Upper lobe of left lung (tissue), 4 donors: ENCODE measurements at regions not wholly inside any gene's neighbourhood (a gene's known extent, or its start where the extent isn't known, plus 50 kb on each side); places are given as distances from the start of the nearest gene placed in this dataset.

Source experiments
- POLR2A ChIP-seq, 4 donors: fragments of 450-650 bp; IDR thresholded peaks; one replicate each; pipeline ENCODE4 v1.5.1; 2016 to 2017; ENCODE audit warnings: antibody characterized with exemption in 4 of 4, mild to moderate bottlenecking in 2 of 4
- TF ChIP-seq, protein P1 (sequence below), 6 experiments: fragments of 450-650 bp in 4 of 6; fragments of 200-600 bp in 2 of 6; sonication (generic) in 2 of 6; IDR thresholded peaks; one replicate each; pipeline ENCODE4 v1.5.1; 2016 to 2019; ENCODE audit warnings: antibody characterized with exemption in 6 of 6

DNA sequence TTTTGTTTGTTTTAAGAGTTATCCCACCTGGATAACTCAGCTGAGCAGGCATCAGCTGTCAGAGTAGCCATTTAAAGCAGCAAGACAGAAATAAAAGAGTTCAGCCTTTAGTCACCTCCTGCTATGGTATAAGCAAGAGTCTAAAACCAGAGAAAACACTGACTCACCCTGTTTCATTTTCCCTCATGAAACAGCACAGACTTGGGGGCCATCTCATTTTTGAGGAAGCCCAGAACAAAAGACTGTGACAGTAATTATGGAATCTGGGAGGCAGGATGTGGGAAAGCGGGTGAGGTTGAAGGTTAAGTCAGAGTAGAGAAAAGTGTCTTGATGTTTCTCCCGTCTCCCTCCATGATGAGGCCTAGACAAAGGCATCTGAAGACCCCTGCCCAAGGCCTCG is 90.2 kb upstream of the FAM174A start:
- TF ChIP-seq POLR2A (IDR thresholded peaks at IDR 0.05): no peak
- TF ChIP-seq, protein P1, sequence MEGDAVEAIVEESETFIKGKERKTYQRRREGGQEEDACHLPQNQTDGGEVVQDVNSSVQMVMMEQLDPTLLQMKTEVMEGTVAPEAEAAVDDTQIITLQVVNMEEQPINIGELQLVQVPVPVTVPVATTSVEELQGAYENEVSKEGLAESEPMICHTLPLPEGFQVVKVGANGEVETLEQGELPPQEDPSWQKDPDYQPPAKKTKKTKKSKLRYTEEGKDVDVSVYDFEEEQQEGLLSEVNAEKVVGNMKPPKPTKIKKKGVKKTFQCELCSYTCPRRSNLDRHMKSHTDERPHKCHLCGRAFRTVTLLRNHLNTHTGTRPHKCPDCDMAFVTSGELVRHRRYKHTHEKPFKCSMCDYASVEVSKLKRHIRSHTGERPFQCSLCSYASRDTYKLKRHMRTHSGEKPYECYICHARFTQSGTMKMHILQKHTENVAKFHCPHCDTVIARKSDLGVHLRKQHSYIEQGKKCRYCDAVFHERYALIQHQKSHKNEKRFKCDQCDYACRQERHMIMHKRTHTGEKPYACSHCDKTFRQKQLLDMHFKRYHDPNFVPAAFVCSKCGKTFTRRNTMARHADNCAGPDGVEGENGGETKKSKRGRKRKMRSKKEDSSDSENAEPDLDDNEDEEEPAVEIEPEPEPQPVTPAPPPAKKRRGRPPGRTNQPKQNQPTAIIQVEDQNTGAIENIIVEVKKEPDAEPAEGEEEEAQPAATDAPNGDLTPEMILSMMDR (IDR thresholded peaks at IDR 0.05): no peak
